Dendritic cell treated with granulocyte-macrophage colony-stimulating factor and Interleukin-4, amounts not matched to agents 40 ng/mL and 50 ng/mL, for 4 days (primary cell): ENCODE measurements at regions not wholly inside any gene's neighbourhood (a gene's known extent, or its start where the extent isn't known, plus 50 kb on each side); places are given as distances from the start of the nearest gene placed in this dataset.

Experiments
- H3K27ac Mint-ChIP-seq: one replicate; pipeline ENCODE4 v1.8.0; 2022; ENCODE audit warnings: mild to moderate bottlenecking, mixed read lengths
- H3K27me3 Mint-ChIP-seq: one replicate; pipeline ENCODE4 v1.8.0; 2022; ENCODE audit warnings: mild to moderate bottlenecking, mixed read lengths
- H3K36me3 Mint-ChIP-seq: one replicate; pipeline ENCODE4 v1.8.0; 2022; ENCODE audit warnings: low read depth, mixed read lengths
- H3K4me1 Mint-ChIP-seq: one replicate; pipeline ENCODE4 v1.8.0; 2022; ENCODE audit warnings: low read depth, mixed read lengths
- H3K4me3 Mint-ChIP-seq: one replicate; pipeline ENCODE4 v1.8.0; 2022; ENCODE audit warnings: mild to moderate bottlenecking, moderate library complexity, mixed read lengths
- H3K9me3 Mint-ChIP-seq: one replicate; pipeline ENCODE4 v1.8.0; 2022; ENCODE audit warnings: mixed read lengths
- intact Hi-C: fragments of 100-400 bp; cut with micrococcal nuclease; formaldehyde crosslinking; loops from one replicate; pipeline ENCODE4 v1.15.0; 2022

- Mint-ChIP-seq H3K9me3 (no peaks in the 10 kb centered on the region), H3K27ac (no peak overlapping the region), H3K4me1 (no peaks in the 10 kb centered on the region), H3K27me3 (no peaks in the 10 kb centered on the region), H3K4me3 (no peak overlapping the region), H3K36me3 (no peaks in the 10 kb centered on the region)
- intact Hi-C loops = no loop called here
Measured at GRCh38 chr5:118561971-118562370, 426.4 kb downstream of the DTWD2 start.

- H3K27me3 Mint-ChIP-seq = no peaks in the 10 kb centered on the region
- no peak overlapping the region for H3K4me3 Mint-ChIP-seq
- intact Hi-C loops = no loop called here
- no peaks in the 10 kb centered on the region for H3K9me3 Mint-ChIP-seq
- H3K27ac Mint-ChIP-seq = no peak overlapping the region
- H3K36me3 Mint-ChIP-seq = no peaks in the 10 kb centered on the region
- no peaks in the 10 kb centered on the region for H3K4me1 Mint-ChIP-seq
Measured at GRCh38 chr5:118561235-118561634, 427.1 kb downstream of the DTWD2 start.

GRCh38 chr5:118558871-118559270 lies 429.5 kb downstream of the DTWD2 start:
- Mint-ChIP-seq H3K36me3 (no peaks in the 10 kb centered on the region), H3K4me1 (no peaks in the 10 kb centered on the region), H3K27ac (no peak overlapping the region), H3K4me3 (no peak overlapping the region), H3K9me3 (no peaks in the 10 kb centered on the region), H3K27me3 (no peaks in the 10 kb centered on the region)
- intact Hi-C loops = no loop called here

GRCh38 chr5:118557251-118557661 lies 431.1 kb downstream of the DTWD2 start:
- no peaks in the 10 kb centered on the region for H3K27me3 Mint-ChIP-seq
- intact Hi-C loops = no loop called here

GRCh38 chr5:118556792-118557191 lies 431.6 kb downstream of the DTWD2 start:
- Mint-ChIP-seq H3K9me3 (no peaks in the 10 kb centered on the region), H3K36me3 (no peaks in the 10 kb centered on the region), H3K4me1 (no peaks in the 10 kb centered on the region), H3K27ac (no peak overlapping the region), H3K27me3 (no peaks in the 10 kb centered on the region), H3K4me3 (no peak overlapping the region)
- intact Hi-C loops = no loop called here

More at GRCh38 chr5:118557251-118557661, 431.1 kb downstream of the DTWD2 start:
- Mint-ChIP-seq H3K27ac (no peak overlapping the region), H3K4me1 (no peaks in the 10 kb centered on the region), H3K9me3 (no peaks in the 10 kb centered on the region), H3K4me3 (no peak overlapping the region), H3K36me3 (no peaks in the 10 kb centered on the region)

GRCh38 chr5:118555727-118556126 lies 432.6 kb downstream of the DTWD2 start:
- Mint-ChIP-seq H3K4me1 (no peaks in the 10 kb centered on the region), H3K27ac (no peak overlapping the region), H3K9me3 (no peaks in the 10 kb centered on the region), H3K4me3 (no peak overlapping the region), H3K27me3 (no peaks in the 10 kb centered on the region), H3K36me3 (no peaks in the 10 kb centered on the region)
- intact Hi-C loops = no loop called here

- Mint-ChIP-seq H3K27ac (no peak overlapping the region), H3K9me3 (no peaks in the 10 kb centered on the region), H3K27me3 (no peaks in the 10 kb centered on the region), H3K4me1 (no peaks in the 10 kb centered on the region), H3K4me3 (no peak overlapping the region), H3K36me3 (no peaks in the 10 kb centered on the region)
- intact Hi-C loops = no loop called here
Measured at GRCh38 chr5:118554981-118555380, 433.4 kb downstream of the DTWD2 start.

GRCh38 chr5:118554241-118554640 lies 434.1 kb downstream of the DTWD2 start:
- no peak overlapping the region for H3K27ac Mint-ChIP-seq
- no peaks in the 10 kb centered on the region for H3K36me3 Mint-ChIP-seq
- no peaks in the 10 kb centered on the region for H3K4me1 Mint-ChIP-seq
- intact Hi-C loops = no loop called here
- H3K4me3 Mint-ChIP-seq = no peak overlapping the region
- H3K9me3 Mint-ChIP-seq = no peaks in the 10 kb centered on the region
- H3K27me3 Mint-ChIP-seq = no peaks in the 10 kb centered on the region

GRCh38 chr5:118553662-118554061 lies 434.7 kb downstream of the DTWD2 start:
- no peaks in the 10 kb centered on the region for H3K4me1 Mint-ChIP-seq
- H3K27ac Mint-ChIP-seq = no peak overlapping the region
- no peaks in the 10 kb centered on the region for H3K9me3 Mint-ChIP-seq
- intact Hi-C loops = no loop called here
- no peaks in the 10 kb centered on the region for H3K36me3 Mint-ChIP-seq
- no peaks in the 10 kb centered on the region for H3K27me3 Mint-ChIP-seq
- no peak overlapping the region for H3K4me3 Mint-ChIP-seq

GRCh38 chr5:118552731-118553360 lies 435.5 kb downstream of the DTWD2 start:
- intact Hi-C loops = no loop called here
- Mint-ChIP-seq H3K9me3 (no peaks in the 10 kb centered on the region), H3K4me1 (no peaks in the 10 kb centered on the region), H3K4me3 (no peak overlapping the region), H3K27ac (no peak overlapping the region), H3K27me3 (no peaks in the 10 kb centered on the region), H3K36me3 (no peaks in the 10 kb centered on the region)

- H3K9me3 Mint-ChIP-seq = no peaks in the 10 kb centered on the region
- intact Hi-C loops = no loop called here
- H3K27ac Mint-ChIP-seq = no peak overlapping the region
- H3K27me3 Mint-ChIP-seq = no peaks in the 10 kb centered on the region
- no peaks in the 10 kb centered on the region for H3K4me1 Mint-ChIP-seq
- no peaks in the 10 kb centered on the region for H3K36me3 Mint-ChIP-seq
- H3K4me3 Mint-ChIP-seq = no peak overlapping the region
Measured at GRCh38 chr5:118552146-118552545, 436.2 kb downstream of the DTWD2 start.

GRCh38 chr5:118551716-118552115 lies 436.6 kb downstream of the DTWD2 start:
- H3K36me3 Mint-ChIP-seq = no peaks in the 10 kb centered on the region
- H3K4me1 Mint-ChIP-seq = no peaks in the 10 kb centered on the region
- H3K27ac Mint-ChIP-seq = no peak overlapping the region
- H3K9me3 Mint-ChIP-seq = no peaks in the 10 kb centered on the region
- no peaks in the 10 kb centered on the region for H3K27me3 Mint-ChIP-seq
- no peak overlapping the region for H3K4me3 Mint-ChIP-seq
- intact Hi-C loops = no loop called here

GRCh38 chr5:118551031-118551430 lies 437.3 kb downstream of the DTWD2 start:
- Mint-ChIP-seq H3K27me3 (no peaks in the 10 kb centered on the region), H3K4me1 (no peaks in the 10 kb centered on the region), H3K4me3 (no peak overlapping the region), H3K9me3 (no peaks in the 10 kb centered on the region), H3K36me3 (no peaks in the 10 kb centered on the region), H3K27ac (no peak overlapping the region)
- intact Hi-C loops = no loop called here

GRCh38 chr5:118548761-118549720 lies 439.3 kb downstream of the DTWD2 start:
- Mint-ChIP-seq H3K4me3 (no peak overlapping the region), H3K27me3 (no peaks in the 10 kb centered on the region), H3K27ac (no peak overlapping the region), H3K36me3 (no peaks in the 10 kb centered on the region), H3K9me3 (no peaks in the 10 kb centered on the region), H3K4me1 (no peaks in the 10 kb centered on the region)
- intact Hi-C loops = no loop called here
